ENCODE measurements at regions not wholly inside any gene's neighbourhood (a gene's known extent, or its start where the extent isn't known, plus 50 kb on each side); places are given as distances from the start of the nearest gene placed in this dataset.

DNA sequence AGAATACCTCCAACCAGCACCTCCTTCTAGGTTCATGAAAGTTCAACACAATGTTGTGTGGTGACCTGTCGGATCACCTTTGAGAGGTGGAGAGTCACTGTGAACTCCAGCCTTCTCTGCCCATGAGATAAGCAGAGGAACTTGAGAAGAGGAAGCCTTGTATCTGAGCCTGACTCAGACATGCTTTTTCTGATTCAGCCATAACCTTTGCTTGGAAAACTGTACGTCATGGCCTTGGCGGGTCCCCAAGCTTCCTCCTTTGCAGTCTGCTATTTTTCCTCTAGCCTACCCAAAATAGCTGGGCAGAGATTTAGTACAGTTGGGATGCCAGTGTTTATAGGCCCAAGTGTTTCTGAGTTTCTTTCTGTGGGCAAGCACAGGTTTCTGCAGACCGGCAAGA, 274.7 kb downstream of the CETN3 start:
- DNase-seq (ENCODE audit: low spot score): no peak
- TF ChIP-seq, protein P1, sequence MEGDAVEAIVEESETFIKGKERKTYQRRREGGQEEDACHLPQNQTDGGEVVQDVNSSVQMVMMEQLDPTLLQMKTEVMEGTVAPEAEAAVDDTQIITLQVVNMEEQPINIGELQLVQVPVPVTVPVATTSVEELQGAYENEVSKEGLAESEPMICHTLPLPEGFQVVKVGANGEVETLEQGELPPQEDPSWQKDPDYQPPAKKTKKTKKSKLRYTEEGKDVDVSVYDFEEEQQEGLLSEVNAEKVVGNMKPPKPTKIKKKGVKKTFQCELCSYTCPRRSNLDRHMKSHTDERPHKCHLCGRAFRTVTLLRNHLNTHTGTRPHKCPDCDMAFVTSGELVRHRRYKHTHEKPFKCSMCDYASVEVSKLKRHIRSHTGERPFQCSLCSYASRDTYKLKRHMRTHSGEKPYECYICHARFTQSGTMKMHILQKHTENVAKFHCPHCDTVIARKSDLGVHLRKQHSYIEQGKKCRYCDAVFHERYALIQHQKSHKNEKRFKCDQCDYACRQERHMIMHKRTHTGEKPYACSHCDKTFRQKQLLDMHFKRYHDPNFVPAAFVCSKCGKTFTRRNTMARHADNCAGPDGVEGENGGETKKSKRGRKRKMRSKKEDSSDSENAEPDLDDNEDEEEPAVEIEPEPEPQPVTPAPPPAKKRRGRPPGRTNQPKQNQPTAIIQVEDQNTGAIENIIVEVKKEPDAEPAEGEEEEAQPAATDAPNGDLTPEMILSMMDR (conservative IDR thresholded peaks at IDR 0.05; ENCODE audit: low read depth): no peak
- CTCF ChIA-PET: no interaction called here
- no peak overlapping the region for H3K27ac ChIP-seq
- POLR2A ChIA-PET (ENCODE audit: low non-redundant PET): no interaction called here

DNA sequence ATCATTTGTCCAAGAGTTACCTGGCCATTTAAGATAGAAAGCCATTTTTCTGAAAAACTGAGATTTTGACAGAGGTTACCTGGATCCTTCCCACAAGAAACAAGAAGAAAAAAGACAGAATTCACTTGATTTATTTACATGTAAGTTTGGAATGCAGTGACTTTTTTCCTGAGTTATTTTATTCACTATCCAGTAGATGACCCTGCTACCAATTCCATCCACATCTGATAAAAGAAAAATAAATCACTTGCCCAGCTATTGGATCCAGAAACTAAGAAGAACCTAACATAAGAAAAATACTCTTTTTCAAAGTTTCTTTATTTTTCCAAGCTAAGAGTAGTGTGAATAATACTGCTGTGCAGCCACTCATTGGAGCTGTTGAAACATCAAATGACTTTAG, 275.2 kb downstream of the CETN3 start:
- ChIA-PET POLR2A (ENCODE audit: low non-redundant PET) (no interaction called here), CTCF (no interaction called here)
- no peak for DNase-seq (ENCODE audit: low spot score)
- TF ChIP-seq, protein P1 (conservative IDR thresholded peaks at IDR 0.05; ENCODE audit: low read depth): no peak
- H3K27ac ChIP-seq: no peak overlapping the region

DNA sequence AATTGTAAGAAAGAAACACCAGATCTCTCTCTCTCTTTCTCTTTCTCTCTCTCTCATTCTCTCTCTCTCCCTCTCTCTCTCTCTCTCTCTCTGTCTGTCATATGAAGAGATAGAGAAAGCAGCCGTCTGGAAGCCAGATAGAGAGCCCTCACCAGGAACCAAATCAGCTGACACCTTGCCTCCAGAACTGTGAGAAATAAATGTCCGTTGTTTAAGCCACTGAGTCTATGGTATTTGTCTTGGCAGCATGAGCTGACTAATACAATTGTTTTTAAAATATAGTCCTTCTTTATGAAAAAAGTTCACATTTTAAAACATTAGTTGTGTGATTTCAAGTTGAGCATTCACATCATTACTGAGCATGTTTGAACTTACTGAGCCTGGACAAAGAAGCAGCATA, 275.6 kb downstream of the CETN3 start:
- POLR2A ChIA-PET (ENCODE audit: low non-redundant PET): no interaction called here
- no peak overlapping the region for H3K27ac ChIP-seq
- CTCF ChIA-PET: no interaction called here
- TF ChIP-seq, protein P1 (conservative IDR thresholded peaks at IDR 0.05; ENCODE audit: low read depth): no peak
- no peak for DNase-seq (ENCODE audit: low spot score)

DNA sequence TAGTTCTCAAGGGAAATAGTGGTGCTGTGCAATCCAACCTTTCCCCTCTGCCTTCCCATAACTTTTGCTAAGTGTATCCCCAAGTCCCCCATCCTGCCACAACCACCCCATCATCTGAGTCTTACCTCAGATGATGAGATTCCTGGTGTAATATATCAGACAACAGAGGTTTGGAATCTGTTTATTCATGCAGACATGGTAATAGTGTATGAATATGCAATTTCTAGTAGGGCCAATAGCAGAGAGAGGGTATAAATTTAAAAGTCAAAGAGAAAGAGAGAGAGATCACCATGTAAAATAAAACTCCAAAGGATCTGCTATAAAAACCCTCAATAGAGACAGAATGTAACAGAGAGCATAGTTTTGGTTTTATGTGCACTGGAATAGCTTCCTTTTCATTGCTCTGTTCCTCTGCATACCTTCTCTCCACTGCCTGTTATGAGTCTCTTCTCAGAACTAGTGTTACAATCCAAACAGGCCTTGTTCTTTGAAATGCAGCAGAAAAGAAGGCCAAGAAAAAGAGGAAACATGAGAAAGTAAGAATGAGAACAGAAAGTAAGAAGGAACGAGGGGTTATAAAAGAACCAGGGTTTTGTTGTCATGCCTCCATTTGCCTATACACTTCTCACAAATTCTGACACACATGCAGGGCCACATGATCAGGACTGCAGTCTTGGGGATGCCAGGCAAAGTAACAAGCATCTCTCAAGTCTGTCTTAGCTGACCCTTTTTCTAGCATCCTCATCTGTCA, 278.0 kb downstream of the CETN3 start:
- no peak overlapping the region for H3K27ac ChIP-seq
- TF ChIP-seq, protein P1 (conservative IDR thresholded peaks at IDR 0.05; ENCODE audit: low read depth): no peak
- ChIA-PET POLR2A (ENCODE audit: low non-redundant PET) (no interaction called here), CTCF (no interaction called here)
- DNase-seq (ENCODE audit: low spot score): no peak

DNA sequence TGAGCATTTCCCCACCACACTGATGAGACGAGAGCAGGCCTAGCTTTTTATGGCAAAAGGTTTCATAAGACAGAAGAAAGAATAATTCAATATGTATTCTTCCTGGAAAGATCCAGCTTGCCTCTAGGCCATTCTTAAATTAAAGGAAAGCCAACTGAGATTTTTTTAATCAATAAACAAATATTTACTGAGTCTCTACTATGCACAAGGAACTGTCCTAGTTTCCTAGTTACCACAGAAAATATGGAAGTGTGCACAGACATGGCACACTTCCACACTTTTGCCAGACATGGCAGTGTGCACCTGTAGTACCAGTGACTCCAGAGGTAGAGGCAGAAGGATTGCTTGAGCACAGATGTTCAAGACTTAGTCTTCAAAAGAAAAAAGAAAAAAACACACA, 281.0 kb downstream of the CETN3 start:
- no peak overlapping the region for H3K27ac ChIP-seq
- ChIA-PET POLR2A (ENCODE audit: low non-redundant PET) (no interaction called here), CTCF (no interaction called here)
- TF ChIP-seq, protein P1 (conservative IDR thresholded peaks at IDR 0.05; ENCODE audit: low read depth): no peak
- no peak for DNase-seq (ENCODE audit: low spot score)

DNA sequence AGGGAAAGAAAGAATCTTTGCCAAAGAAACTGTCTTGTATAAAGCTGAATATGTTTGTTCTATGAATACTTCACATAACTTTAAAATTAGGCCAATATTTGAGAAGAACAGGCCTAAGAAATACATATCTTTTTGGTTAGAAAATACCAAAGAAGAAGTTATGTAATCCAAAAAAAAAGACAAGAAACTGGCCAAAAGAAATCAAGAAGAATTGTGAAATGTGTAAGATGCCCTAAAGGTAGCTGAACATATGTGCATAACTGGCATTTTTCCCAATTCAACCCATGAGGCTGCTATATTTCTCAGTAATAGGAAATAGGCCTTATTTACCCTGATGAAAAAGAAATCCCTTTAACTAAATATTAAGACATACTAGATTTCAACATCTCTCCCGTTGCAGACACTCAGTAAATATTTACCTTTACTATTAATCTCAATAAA, 290.0 kb downstream of the CETN3 start:
- ChIA-PET POLR2A (ENCODE audit: low non-redundant PET) (no interaction called here), CTCF (no interaction called here)
- no peak overlapping the region for H3K27ac ChIP-seq
- TF ChIP-seq, protein P1 (conservative IDR thresholded peaks at IDR 0.05; ENCODE audit: low read depth): no peak
- no peak for DNase-seq (ENCODE audit: low spot score)
